Prostate gland (tissue), 2 donors: ENCODE measurements at regions not wholly inside any gene's neighbourhood (a gene's known extent, or its start where the extent isn't known, plus 50 kb on each side); places are given as distances from the start of the nearest gene placed in this dataset.
"Not testable (repeated sequence)": the region's sequence is repeated elsewhere in the genome, so short reads cannot be mapped to it uniquely, and the experiment has no call there.

Source experiments
- CTCF ChIP-seq, 4 experiments: fragments of 200-600 bp in 2 of 4; fragments of 450-650 bp in 2 of 4; sonication (generic) in 2 of 4; IDR thresholded peaks; 1 replicate in 3 of 4; 2 replicates in 1 of 4; pipeline ENCODE4 v1.5.1; 2016 to 2019; ENCODE audit warnings: antibody characterized with exemption in 4 of 4, mild to moderate bottlenecking in 2 of 4, moderate library complexity in 2 of 4
- POLR2A ChIP-seq: fragments of 450-650 bp; IDR thresholded peaks from one replicate; pipeline ENCODE4 v1.6.1; 2016; ENCODE audit warnings: antibody characterized with exemption, mild to moderate bottlenecking

- not testable (repeated sequence) for TF ChIP-seq CTCF (IDR thresholded peaks at IDR 0.05); POLR2A
These were observed 250.2 kb upstream of the PLGLB2 start for GRCh38 chr2:87497700-87498099.
